Activated gamma-delta T cell treated with anti-CD3 and anti-CD28 coated beads, Interleukin-2, amount 50 U/mL, for 16 hours (primary cell): ENCODE measurements at regions not wholly inside any gene's neighbourhood (a gene's known extent, or its start where the extent isn't known, plus 50 kb on each side); places are given as distances from the start of the nearest gene placed in this dataset.

Experiments
- DNase-seq: peaks from one replicate; pipeline ENCODE4 v3.0.0-alpha.2; 2020; ENCODE audit warnings: low read depth

DNA sequence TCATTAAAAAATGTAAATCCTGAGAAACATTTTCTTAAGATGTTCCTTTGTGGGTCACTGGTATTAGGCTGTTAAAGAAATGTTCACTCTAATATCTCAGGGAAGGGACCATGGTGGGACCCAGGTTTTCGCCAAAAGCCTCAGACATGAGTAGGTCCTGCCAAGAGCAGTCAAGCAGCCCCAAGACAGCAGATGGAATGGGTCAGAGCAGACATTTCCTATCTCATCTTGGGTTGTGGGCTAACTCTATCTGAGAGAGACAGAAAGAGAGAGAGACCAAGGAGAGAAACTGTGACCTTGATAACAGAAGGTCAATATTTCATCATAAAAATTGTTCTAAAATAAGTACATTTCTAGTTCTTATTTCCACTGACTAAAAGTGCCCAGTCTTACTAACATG is 661.7 kb downstream of the TSN start:
- DNase-seq: no peak

DNA sequence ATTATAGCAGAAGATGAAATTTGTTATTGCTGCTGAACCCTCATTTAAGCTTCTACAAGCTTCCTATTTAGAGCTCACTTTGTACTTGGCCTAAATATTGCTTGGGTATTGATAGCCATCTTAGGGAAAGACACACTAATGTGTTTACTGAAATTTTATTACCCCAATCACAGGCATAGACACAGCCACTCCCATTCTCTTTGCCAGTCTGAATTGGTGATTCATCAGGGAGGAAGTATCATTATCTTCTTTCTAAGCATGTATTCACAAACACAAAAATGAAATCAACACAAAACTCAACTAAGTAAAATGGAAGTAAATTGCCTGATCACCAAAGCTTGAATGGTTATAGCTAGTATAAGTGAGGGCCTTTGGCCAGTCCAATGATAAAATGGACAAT is 666.3 kb downstream of the TSN start:
- DNase-seq: no peak

DNA sequence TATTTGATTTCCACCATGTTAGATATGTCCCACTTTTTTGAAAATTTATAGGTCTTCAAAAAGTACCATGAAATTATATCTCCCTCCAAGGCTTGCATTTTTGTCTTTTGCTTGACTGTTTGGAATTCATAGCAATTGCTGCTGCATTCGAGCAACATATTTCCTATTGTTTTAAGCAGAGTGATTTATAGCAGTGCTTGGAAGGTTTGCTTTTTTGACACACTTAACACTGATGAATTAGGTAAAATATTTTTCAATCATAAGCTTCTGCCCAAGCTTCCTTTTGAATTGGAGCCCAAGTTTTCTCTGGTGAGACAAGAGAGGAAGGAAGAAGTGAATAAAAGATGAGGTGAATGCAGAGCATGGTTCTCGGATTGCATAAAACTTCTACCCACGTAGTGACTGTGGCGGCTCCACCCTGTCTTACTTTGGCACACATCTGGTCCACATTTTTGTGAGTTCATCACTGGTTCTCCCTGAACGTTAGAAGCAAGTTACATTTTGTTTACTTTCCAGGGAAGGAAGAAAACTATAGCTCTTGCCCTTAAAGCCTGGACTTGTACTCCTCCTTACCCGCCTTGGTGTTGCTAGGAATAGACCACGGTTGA is 667.0 kb downstream of the TSN start:
- no peak for DNase-seq

DNA sequence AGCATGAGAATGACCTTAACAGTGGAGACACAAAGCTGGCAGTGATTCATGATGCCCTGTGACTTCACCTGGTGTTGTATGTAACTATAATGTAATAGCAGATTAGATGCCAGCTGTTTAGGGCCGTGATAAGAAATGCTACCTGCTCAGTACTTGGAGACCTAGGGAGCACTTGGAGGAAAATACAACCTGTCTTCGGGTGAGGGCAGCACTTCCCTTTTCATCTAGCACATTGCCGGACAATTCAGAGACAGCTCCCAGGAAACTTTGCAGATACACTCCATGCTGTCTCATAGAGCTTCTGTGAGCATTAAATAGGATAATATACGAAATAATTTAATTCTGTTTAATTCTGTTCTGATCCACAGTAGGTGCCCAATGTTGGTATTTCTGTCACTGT is 668.5 kb downstream of the TSN start:
- DNase-seq: no peak

DNA sequence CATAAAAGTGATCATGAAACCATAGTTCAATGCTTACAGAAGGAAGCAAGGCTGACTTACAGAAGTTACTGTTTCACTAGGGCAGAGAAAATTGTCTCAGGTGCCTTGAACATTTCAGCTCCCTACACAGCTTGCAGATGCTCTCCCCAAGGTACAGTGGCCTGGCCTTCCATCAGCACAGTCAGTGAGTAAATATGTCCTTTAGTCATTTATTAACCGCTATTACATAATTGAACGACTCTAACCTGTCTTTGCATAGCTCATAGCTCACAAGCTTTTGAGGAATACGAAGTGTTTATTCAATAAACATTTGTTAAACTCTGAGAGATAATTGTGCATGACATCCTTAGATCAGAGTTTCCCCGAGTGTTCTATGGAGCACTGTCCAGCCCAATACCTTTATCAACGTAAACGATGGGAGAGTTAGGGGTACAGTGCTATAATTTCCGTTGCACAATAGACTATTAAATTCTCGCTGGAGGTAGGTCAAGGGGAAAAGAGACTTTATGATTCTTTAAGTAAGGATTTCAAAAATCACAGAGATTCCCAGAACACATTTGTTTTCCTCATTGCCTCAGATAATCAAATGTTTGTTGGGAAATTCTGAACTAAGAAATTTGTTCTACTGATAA is 677.8 kb downstream of the TSN start:
- no peak for DNase-seq

DNA sequence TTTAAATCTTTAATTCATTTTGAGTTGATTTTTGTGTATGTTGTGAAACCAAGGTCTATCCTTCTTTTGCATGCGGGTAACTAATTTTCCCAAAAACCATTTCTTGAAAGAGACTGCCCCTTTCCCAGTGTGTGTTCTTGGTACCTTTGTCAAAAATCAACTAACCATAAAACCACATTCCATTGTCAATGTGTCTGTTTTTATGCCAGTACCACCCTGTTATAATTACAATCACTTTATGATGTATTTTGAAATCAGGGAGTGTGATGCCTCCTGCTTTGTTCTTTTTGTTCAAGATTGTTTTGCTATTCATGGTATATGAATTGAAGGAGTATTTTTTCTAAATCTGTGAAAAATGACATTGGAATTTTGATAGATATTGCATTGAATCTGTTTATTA is 689.6 kb downstream of the TSN start:
- DNase-seq: no peak

DNA sequence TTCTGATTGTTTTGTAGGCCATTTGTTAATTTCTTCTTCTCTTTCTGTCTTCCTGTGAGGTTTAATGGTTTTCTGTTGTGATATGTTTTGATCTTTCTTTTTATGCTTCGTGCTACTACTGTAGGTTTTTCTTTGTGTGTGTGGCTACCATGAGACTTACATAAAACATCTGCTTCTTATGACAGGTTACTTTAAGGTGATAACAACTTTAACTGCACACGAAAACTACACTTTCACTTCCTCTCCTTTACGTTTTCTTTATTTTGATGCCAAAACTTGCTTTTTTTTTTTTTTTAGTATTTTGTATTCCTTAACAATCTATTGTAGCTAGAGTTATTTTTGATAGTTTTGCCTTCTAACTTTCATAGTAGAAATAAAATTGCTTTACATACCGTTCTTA is 691.3 kb downstream of the TSN start:
- no peak for DNase-seq

DNA sequence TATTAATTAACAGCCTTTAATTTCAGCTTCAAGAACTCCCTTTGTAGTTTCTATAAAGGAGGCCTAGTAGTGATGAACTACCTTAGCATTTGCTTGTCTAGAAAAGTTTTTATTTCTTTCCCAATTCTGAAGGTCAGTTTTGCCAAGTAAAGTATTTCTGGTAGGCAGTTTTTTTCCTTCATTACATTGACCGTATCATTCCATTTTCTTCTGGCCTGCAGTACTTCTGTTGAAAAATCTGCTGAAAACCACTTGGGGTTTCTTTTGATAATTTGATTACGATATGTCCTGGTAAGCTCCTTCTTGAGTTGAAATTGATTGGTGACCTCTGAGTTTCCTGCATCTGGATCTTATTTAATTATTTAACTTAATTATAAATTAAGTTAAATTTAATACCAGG is 691.8 kb downstream of the TSN start:
- DNase-seq: no peak

DNA sequence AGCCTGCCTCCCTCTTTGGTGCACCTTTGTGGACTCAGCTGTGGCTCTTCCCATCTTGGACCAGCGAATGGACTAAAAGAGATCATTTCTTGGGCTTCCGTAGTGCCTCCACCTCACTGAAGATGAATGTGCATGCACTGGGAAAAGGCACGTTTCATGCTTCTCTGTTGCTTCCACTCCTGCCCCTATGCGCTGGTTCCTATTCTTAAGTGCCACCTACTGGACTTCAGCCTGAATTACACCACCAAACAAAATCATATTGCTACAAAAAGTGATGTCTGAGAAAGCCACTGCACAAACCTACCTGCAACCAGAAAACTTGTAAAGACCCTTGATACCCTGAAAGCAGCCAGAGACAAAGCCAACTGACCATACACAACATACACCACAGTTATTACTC is 695.6 kb downstream of the TSN start:
- no peak for DNase-seq

DNA sequence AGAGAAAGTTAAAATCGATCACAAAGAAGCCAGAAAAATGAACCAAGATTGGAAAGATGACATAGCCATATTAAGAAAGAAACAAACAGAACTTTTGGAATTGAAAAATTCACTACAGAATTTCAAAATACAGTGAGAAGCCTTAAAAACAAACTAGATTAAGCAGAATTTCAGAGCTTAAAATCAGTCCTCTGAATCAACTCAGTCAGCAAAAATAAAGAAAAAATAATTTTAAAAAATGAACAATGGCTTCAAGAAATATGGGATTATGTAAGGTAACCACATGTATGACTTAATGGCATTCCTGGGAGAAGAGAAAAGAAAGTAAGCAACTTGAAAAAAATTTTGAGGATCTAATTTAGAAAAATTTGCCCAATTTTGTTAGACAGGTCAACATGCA is 696.2 kb downstream of the TSN start:
- no peak for DNase-seq

DNA sequence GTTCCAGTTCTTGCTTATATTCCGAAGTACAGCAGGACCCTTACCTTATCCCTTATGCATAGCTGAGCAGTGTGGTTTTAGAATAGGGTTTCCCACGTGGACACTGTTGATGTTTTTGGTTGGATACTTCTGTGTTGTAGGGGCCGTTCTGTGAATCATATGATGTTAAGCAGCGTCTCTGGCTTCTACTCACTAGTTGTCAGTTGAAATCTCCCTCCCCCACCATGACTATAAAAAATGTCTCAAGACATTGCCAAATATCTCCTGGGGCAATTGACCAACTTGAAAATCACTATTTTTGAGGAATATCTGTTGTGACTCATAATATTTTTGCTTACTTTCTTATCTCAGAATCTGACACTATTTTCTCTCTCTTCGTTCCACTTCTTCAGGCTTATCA is 713.7 kb downstream of the TSN start:
- DNase-seq: no peak

DNA sequence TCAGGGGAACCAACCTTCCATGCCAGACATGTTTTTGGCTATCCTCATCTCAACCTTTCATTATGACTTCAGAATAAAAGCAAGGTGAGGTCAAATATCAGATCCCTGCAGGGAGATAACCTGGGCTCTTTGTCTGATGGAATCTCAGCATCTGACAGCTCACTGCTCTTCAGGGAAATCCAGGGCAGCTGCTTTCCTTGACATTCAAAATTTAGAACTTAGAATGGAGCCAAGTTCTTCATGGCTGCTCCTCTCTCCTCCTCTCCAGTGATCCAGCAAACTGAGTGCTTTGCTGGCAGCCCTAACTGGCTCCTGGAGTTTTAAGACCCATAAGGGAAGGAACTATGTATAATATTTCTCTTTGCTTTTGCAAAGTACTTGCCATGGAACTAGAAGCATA is 716.3 kb downstream of the TSN start:
- DNase-seq: no peak

DNA sequence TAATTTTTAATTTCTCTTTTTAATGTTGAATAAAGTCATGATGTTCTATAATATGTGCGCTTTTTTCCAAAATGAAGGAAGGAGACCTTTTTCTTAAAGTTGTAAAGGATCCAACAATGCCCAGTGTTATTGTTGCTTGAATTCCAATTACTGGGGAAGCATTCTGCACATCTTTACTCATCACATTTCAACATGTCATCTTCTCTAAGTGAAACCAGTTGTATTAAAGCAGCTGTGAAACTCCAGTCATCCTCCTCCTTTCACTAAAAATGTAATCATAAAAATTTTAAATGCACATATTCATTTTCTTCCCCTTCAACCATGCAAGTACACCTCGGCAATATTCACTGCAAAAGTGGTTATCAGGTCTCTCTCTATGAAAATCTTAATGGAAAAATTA is 722.7 kb downstream of the TSN start:
- DNase-seq: no peak

DNA sequence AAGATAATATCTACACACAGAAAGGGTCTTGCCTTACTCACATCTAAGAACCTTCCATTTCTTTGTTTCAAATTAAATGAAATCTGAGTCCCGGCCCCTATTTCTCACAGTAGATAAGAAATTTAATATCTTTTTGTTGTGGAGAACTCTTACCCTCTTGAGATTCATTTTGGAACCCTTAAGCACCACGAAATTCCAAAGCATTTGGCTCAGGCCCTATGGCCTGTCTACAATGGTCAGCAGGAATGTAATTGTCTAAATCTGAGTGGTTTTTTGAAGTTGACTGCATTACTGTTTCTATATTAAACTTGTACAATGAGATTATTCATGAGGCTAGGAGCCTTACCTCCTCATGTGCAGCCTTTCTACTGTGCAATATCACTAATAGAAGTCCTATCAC is 723.3 kb downstream of the TSN start:
- no peak for DNase-seq

DNA sequence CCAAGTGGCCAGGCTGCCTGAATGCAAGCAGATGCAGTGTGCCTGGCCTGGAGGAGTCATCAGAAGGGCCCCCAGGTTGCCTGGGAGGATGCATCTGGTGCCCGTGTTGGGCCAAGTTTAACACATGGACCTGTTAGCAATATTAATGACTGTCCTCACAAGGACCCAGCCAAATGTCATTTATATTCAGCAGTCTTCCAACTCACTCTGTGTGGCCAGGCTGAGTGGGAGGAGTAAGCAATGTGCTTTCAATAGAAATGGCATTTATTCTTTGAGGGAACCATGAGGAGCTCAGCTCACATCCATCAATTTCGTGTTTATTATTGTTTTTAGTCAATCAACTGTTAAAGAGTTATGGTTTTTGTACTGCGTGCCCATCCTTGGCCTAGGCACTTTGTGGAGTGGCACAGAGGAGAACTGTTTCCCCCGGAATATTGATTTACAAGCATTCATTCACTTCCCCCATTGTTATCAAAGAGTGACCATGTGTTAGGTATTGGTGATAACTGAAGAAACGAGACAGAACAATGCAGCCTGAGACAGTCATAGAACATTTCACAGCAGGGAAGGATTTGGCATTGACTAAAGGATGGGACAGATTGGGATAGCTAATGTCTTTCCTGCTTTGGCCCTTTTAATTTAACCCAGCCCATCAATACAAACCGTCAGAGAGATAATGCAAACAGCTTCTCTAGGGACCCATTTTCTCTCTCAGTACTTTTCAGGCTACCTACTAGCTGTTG is 725.2 kb downstream of the TSN start:
- DNase-seq: no peak

DNA sequence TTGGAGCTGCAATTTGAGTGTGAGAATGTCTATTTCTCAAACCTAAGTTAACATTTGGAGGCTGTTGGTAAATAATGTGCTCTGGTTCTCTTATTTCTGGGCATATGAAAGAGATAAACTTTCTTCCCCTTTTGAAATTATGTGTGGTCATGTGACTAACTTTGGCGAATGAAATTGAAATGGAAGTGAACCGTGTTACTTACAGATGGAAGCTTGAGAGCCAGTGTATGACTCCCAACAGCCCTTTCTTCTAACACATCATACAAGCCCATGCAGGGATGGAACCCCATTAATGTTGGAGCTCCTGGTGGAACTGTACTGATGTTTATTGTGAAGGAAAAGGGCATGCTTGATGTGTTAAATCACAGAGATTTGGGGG is 725.8 kb downstream of the TSN start:
- no peak for DNase-seq

DNA sequence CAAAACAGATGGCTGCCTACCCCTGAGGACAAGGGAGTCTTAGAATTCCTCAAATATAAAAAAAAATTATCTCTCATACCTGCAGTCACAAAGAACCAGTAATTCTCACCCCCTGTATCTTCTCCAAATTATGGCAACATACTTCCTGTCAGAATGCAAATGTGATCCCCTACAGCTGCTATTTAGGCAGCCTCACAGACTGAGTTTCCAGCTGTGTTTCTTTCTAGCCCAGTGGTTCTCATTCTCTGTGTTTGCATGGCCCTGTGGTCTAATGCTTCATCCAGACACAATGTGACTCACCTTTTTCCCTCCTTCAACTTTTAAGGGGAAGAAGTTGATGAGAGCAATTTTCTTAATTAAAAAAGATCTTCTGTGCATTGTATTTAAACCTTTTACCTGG is 726.3 kb downstream of the TSN start:
- DNase-seq: no peak

DNA sequence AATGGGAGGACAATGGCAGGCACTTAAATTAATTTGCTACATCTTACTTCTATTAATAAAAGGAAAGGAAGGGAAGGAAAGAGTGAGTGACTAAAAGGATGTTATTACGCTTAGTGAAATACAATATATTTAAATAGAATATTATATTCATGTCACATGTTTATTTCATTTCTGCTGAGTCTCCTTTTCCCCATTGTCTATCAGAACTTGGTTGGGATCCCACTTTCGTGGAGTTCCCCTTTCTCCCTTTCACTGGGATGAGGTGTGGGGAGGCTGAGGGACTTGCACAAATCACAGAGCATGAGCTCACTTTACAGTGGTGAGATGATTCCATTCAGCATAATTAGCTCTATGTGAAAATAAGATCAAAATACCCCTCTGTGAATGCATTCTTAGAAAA is 730.6 kb downstream of the TSN start:
- no peak for DNase-seq

DNA sequence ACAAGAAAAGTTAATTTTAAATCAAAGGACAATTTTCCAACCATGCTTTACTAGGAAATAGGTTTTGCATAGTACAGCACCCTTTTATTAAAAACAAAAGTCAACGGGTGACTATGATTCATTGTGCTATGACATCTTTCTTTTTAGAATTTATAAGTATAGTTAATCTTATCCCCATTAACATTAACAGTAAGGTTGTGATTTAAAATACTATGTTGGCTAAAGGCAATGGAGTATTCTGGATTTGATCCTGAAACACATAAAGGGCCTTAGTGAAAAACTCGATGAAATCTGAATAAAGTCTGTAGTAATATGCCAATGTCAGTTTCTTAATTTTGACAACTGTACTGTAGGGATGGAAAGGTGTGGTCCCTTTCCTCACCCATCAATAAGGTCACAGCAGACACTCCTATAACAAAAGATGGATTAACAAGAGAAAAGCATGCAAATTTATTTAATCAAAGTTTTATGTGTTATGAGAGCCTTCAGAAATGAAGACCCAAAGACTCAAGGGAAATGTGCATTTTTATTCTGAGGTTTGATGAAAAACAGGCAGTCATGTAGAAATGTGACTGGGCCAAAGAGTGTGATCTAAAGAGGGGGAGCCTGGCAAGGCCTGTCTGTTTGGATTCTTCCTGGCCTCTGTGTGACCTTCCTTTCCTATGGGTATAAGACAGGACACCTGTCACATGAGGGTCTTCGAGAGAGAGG is 731.4 kb downstream of the TSN start:
- no peak for DNase-seq

DNA sequence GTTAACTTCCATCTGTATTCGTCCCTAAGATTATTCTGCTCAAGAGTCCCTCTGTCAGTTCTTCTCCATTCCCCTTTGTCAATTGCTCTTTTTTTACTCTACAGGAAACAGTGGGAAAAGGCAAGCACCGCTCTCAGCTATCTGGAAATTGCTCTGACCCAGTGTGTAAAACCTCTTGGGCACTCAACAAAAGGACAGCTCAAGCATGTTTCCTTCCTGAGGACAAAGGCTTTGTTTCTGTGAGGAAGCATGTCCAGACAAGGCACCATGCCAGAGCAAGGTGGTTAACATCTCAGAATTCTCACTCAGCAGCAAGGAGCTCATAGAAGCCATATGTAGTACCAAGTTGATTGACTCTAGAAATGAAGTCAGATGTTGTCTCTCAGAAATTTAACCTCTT is 735.6 kb downstream of the TSN start:
- no peak for DNase-seq

DNA sequence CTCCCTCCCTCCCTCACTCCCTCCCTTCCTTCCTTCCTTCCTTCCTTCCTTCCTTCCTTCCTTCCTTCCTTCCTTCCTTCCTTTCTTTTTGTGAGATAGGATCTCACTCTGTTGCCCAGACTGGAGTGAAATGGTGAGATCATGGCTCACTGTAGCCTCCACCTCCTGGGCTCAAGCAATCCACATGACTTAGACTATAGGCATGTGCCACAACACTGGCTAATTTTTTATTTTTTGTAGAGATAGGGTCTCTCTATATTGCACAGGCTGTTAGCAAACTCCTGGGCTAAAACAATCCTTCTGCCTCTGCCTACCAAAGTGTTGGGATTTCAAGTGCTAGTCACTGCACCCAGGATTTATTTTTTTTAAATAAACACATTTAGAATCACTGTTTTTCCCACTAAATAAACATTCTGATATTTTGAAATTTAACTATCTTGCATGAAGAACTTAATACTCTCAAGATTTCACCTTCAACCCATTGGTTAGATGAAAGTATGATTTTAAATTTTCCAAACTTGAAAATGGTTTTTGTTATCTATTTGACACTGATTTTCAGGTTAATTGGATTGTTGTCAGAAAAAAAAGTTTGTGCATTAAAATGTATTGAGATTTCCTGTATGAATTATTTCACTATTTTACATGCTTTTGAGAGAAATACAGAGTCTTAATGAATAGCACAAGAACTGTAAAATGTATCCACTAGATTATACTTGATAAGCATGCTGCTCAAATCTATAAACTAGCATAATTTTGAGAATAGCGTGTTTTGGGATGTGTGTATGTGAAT is 745.1 kb downstream of the TSN start:
- DNase-seq: no peak

DNA sequence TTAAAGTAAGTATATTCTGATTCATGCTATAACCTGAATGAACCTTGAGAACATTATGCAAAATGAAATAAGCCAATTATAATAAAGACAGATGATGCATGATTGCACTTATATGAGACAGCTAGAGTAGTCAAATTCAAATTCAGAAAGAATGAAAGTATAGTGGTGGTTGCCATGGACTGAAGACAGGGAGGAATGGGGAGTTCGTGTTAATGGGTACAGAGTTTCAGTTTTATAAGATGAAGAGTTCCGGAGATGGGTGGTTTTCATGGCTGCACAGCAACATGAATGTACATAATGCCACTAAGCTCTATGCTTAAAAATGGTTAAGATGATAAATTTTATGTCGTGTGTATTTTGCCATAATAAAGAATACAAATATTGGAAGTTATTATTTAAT is 751.2 kb downstream of the TSN start:
- DNase-seq: no peak
